H1 (cell line): ENCODE measurements at regions not wholly inside any gene's neighbourhood (a gene's known extent, or its start where the extent isn't known, plus 50 kb on each side); places are given as distances from the start of the nearest gene placed in this dataset.
A peak's percentile ranks its signal among the peaks of the same experiment; 100 is the strongest.

Experiments
- CTCF ChIA-PET: fragments of 300-600 bp; sonication (Branson Sonifier 250); formaldehyde crosslinking; loops from one replicate; lab custom pipeline; 2021; ENCODE audit not compliant: partially characterized antibody; lab: Charles Lee
- POLR2A ChIA-PET: fragments of 300-600 bp; sonication (Branson Sonifier 250); formaldehyde crosslinking; loops from one replicate; lab custom pipeline; 2021; ENCODE audit warnings: inconsistent platforms; ENCODE audit not compliant: partially characterized antibody; lab: Charles Lee
- DNase-seq, 2 experiments: peaks; one replicate each; pipeline versions ENCODE4 v3.0.0 to v3.0.0-alpha.2; 2010 to 2022; ENCODE audit warnings: low spot score in 2 of 2, low read depth in 1 of 2, mixed read lengths in 1 of 2
- FAIRE-seq: peaks from 2 replicates; lab custom pipeline; 2011; peaks lifted over from hg19 to GRCh38; lab: Jason Lieb, UNC
- H2AFZ ChIP-seq: 2 replicates; pipeline ENCODE4 v1.8.1; 2012; ENCODE audit warnings: low read length, inconsistent platforms
- H2AK5ac ChIP-seq: 2 replicates; pipeline ENCODE4 v1.6.1; 2013; ENCODE audit warnings: low read depth, low read length
- H2BK120ac ChIP-seq: replicated peaks from 2 replicates; pipeline ENCODE3; 2013; ENCODE audit warnings: low read depth, low read length, inconsistent platforms
- H2BK12ac ChIP-seq: 2 replicates; pipeline ENCODE4 v1.6.1; 2013; ENCODE audit warnings: low read depth, low read length
- H2BK15ac ChIP-seq: 2 replicates; pipeline ENCODE4 v1.6.1; 2013; ENCODE audit warnings: low read length
- H2BK20ac ChIP-seq: 2 replicates; pipeline ENCODE4 v1.6.1; 2013; ENCODE audit warnings: low read length
- H2BK5ac ChIP-seq: 2 replicates; pipeline ENCODE4 v1.6.1; 2013; ENCODE audit warnings: low read depth, low read length
- H3K14ac ChIP-seq: 2 replicates; pipeline ENCODE4 v1.6.1; 2013; ENCODE audit warnings: inconsistent platforms; ENCODE audit not compliant: insufficient read length
- H3K18ac ChIP-seq: 2 replicates; pipeline ENCODE4 v1.6.1; 2013; ENCODE audit warnings: low read length; ENCODE audit errors: extremely low read depth
- H3K23ac ChIP-seq: 2 replicates; pipeline ENCODE4 v1.6.1; 2013; ENCODE audit warnings: inconsistent platforms; ENCODE audit not compliant: insufficient read length
- H3K23me2 ChIP-seq: 2 replicates; pipeline ENCODE4 v1.6.1; 2013; ENCODE audit warnings: low read depth, low read length
- H3K27ac ChIP-seq: 2 replicates; pipeline ENCODE4 v1.6.1; 2011; ENCODE audit warnings: low read depth, low read length, inconsistent platforms
- H3K27me3 ChIP-seq, 4 experiments: replicated peaks in 1 of 4; 1 replicate in 1 of 4; 2 replicates in 3 of 4; pipeline versions ENCODE4 v1.6.1 to v1.8.1; 2011 to 2013; ENCODE audit warnings: low read length in 3 of 4, mild to moderate bottlenecking in 3 of 4, inconsistent platforms in 2 of 4, mixed read lengths in 2 of 4, moderate library complexity in 1 of 4; ENCODE audit not compliant: control insufficient read depth in 3 of 4, insufficient read depth in 3 of 4; ENCODE audit errors: extremely low read depth in 1 of 4
- H3K36me3 ChIP-seq, 4 experiments: 2 replicates each; pipeline versions ENCODE4 v1.6.1 to v1.8.1; 2011 to 2013; ENCODE audit warnings: mild to moderate bottlenecking in 4 of 4, low read length in 3 of 4, moderate library complexity in 2 of 4, control low read depth in 1 of 4, inconsistent platforms in 1 of 4; ENCODE audit not compliant: insufficient read depth in 4 of 4, control insufficient read depth in 2 of 4
- H3K4ac ChIP-seq: replicated peaks from 2 replicates; pipeline ENCODE3; 2013; ENCODE audit warnings: low read length, low read depth, mixed read lengths, inconsistent platforms; ENCODE audit not compliant: insufficient read length
- H3K4me1 ChIP-seq, 4 experiments: replicated peaks in 1 of 4; 1 replicate in 1 of 4; 2 replicates in 3 of 4; pipeline versions ENCODE4 v1.6.1 to v1.8.1; 2011 to 2013; ENCODE audit warnings: low read length in 3 of 4, inconsistent platforms in 2 of 4, mixed read lengths in 1 of 4; ENCODE audit not compliant: insufficient read depth in 4 of 4, control insufficient read depth in 3 of 4
- H3K4me2 ChIP-seq, 2 experiments: 2 replicates each; pipeline versions ENCODE4 v1.6.1 to v1.8.1; 2011 to 2013; ENCODE audit warnings: low read depth in 2 of 2, low read length in 2 of 2, control low read depth in 1 of 2, inconsistent platforms in 1 of 2, mild to moderate bottlenecking in 1 of 2; ENCODE audit not compliant: insufficient read depth in 1 of 2
- H3K4me3 ChIP-seq, 4 experiments: fragments of 200-600, 300-600 bp in 1 of 4; sonication (generic), shearing (Covaris generic), sonication (Bioruptor Twin) in 1 of 4; 2 replicates each; pipeline versions ENCODE4 v1.5.1 to v1.8.1; 2011 to 2016; ENCODE audit warnings: low read length in 4 of 4, low read depth in 3 of 4, control low read depth in 2 of 4, inconsistent platforms in 2 of 4, mild to moderate bottlenecking in 2 of 4, mixed read lengths in 1 of 4, moderate library complexity in 1 of 4; ENCODE audit not compliant: insufficient read depth in 2 of 4; ENCODE audit errors: extremely low read depth in 1 of 4
- H3K56ac ChIP-seq: replicated peaks from 2 replicates; pipeline ENCODE3; 2013; ENCODE audit warnings: low read depth, mild to moderate bottlenecking, mixed read lengths, low read length, inconsistent platforms; ENCODE audit not compliant: insufficient read length
- H3K79me1 ChIP-seq: 2 replicates; pipeline ENCODE4 v1.6.1; 2013; ENCODE audit warnings: low read depth, low read length, control low read depth
- H3K79me2 ChIP-seq, 2 experiments: 2 replicates each; pipeline versions ENCODE4 v1.6.1 to v1.8.1; 2012 to 2013; ENCODE audit warnings: low read length in 2 of 2, mild to moderate bottlenecking in 2 of 2, inconsistent platforms in 1 of 2; ENCODE audit not compliant: insufficient read depth in 2 of 2, control insufficient read depth in 1 of 2
- H3K9ac ChIP-seq, 4 experiments: replicated peaks in 1 of 4; 1 replicate in 1 of 4; 2 replicates in 3 of 4; pipeline versions ENCODE4 v1.6.1 to v1.8.1; 2011 to 2013; ENCODE audit warnings: low read depth in 3 of 4, low read length in 3 of 4, control low read depth in 2 of 4, mild to moderate bottlenecking in 2 of 4, moderate library complexity in 2 of 4, inconsistent platforms in 1 of 4; ENCODE audit errors: extremely low read depth in 1 of 4
- H3K9me3 ChIP-seq, 2 experiments: 2 replicates each; pipeline versions ENCODE4 v1.6.1 to v1.8.1; 2012 to 2013; ENCODE audit warnings: mild to moderate bottlenecking in 2 of 2, moderate library complexity in 2 of 2, control low read depth in 1 of 2, inconsistent platforms in 1 of 2, low read depth in 1 of 2, low read length in 1 of 2, mixed read lengths in 1 of 2; ENCODE audit not compliant: insufficient read depth in 2 of 2
- H4K20me1 ChIP-seq, 2 experiments: replicated peaks in 1 of 2; 2 replicates each; pipeline versions ENCODE3 to v1.8.1; 2011 to 2013; ENCODE audit warnings: inconsistent platforms in 2 of 2, low read length in 2 of 2, mild to moderate bottlenecking in 1 of 2; ENCODE audit not compliant: insufficient read depth in 2 of 2, control insufficient read depth in 1 of 2
- H4K5ac ChIP-seq: 2 replicates; pipeline ENCODE4 v1.6.1; 2013; ENCODE audit warnings: low read length, low read depth, mixed read lengths, inconsistent platforms; ENCODE audit not compliant: insufficient read length
- H4K8ac ChIP-seq: 2 replicates; pipeline ENCODE4 v1.8.0; 2013; ENCODE audit warnings: mild to moderate bottlenecking, moderate library complexity, low read length, inconsistent platforms; ENCODE audit not compliant: insufficient read depth; ENCODE audit errors: extremely low read depth
- H4K91ac ChIP-seq: replicated peaks from 2 replicates; pipeline ENCODE3; 2013; ENCODE audit warnings: low read length, mixed read lengths, inconsistent platforms; ENCODE audit not compliant: insufficient read length
- BACH1 ChIP-seq: IDR thresholded peaks from 2 replicates; pipeline ENCODE4 v1.6.1; 2012; ENCODE audit warnings: low read length, improper control_type of control experiment
- E2F6 ChIP-seq: IDR thresholded peaks from 2 replicates; pipeline ENCODE4 v1.6.1; 2012; ENCODE audit warnings: inconsistent platforms
- EGR1 ChIP-seq: IDR thresholded peaks from 2 replicates; pipeline ENCODE4 v1.6.1; 2011; ENCODE audit warnings: low read depth, low read length, borderline replicate concordance
- EZH2 ChIP-seq: fragments of 200-600 bp; sonication (generic); IDR thresholded peaks from 2 replicates; pipeline ENCODE4 v1.7.1; 2012; ENCODE audit warnings: low read depth, mild to moderate bottlenecking, moderate library complexity, low read length, inconsistent platforms; ENCODE audit not compliant: severe bottlenecking
- HDAC2 ChIP-seq, 2 experiments: fragments of 300-600 bp in 1 of 2; sonication (generic) in 1 of 2; IDR thresholded peaks; 2 replicates each; pipeline ENCODE4 v1.6.1; 2011 to 2012; ENCODE audit warnings: low read depth in 2 of 2, low read length in 2 of 2, mild to moderate bottlenecking in 2 of 2, moderate library complexity in 2 of 2, borderline replicate concordance in 1 of 2, inconsistent platforms in 1 of 2
- JUN ChIP-seq: IDR thresholded peaks from 2 replicates; pipeline ENCODE4 v1.6.1; 2011; ENCODE audit warnings: low read depth, mild to moderate bottlenecking, improper control_type of control experiment, low read length
- RXRA ChIP-seq: IDR thresholded peaks from 2 replicates; pipeline ENCODE4 v1.6.1; 2011; ENCODE audit warnings: low read depth, mild to moderate bottlenecking, low read length, moderate library complexity; ENCODE audit not compliant: insufficient read depth
- SAP30 ChIP-seq: fragments of 300-600 bp; sonication (generic); IDR thresholded peaks from 2 replicates; pipeline ENCODE4 v1.7.1; 2012; ENCODE audit warnings: low read length, moderate library complexity, mild to moderate bottlenecking, inconsistent platforms; ENCODE audit not compliant: insufficient read depth, insufficient replicate concordance
- TCF12 ChIP-seq: IDR thresholded peaks from 2 replicates; pipeline ENCODE4 v1.6.1; 2011; ENCODE audit warnings: low read depth, mild to moderate bottlenecking, low read length
- TEAD4 ChIP-seq: IDR thresholded peaks from 2 replicates; pipeline ENCODE4 v1.6.1; 2012; ENCODE audit warnings: low read depth, low read length, inconsistent platforms, mixed read lengths
- WGBS, 2 experiments: shearing (Covaris generic) in 1 of 2; methylation state at CpG; one replicate each; pipeline versions ENCODE4 v1.1.6 to v1.1.7; 2013 to 2015; ENCODE audit warnings: low lambda C conversion rate in 2 of 2, mixed read lengths in 2 of 2, inconsistent platforms in 1 of 2, low coverage in 1 of 2, missing lambda C conversion rate in 1 of 2; ENCODE audit not compliant: insufficient replicate concordance in 2 of 2, insufficient coverage in 1 of 2, insufficient read length in 1 of 2; ENCODE audit errors: extremely low coverage in 1 of 2, missing lambda C conversion rate in 1 of 2; 5-methylcytosine and 5-hydroxymethylcytosine counted together

DNA sequence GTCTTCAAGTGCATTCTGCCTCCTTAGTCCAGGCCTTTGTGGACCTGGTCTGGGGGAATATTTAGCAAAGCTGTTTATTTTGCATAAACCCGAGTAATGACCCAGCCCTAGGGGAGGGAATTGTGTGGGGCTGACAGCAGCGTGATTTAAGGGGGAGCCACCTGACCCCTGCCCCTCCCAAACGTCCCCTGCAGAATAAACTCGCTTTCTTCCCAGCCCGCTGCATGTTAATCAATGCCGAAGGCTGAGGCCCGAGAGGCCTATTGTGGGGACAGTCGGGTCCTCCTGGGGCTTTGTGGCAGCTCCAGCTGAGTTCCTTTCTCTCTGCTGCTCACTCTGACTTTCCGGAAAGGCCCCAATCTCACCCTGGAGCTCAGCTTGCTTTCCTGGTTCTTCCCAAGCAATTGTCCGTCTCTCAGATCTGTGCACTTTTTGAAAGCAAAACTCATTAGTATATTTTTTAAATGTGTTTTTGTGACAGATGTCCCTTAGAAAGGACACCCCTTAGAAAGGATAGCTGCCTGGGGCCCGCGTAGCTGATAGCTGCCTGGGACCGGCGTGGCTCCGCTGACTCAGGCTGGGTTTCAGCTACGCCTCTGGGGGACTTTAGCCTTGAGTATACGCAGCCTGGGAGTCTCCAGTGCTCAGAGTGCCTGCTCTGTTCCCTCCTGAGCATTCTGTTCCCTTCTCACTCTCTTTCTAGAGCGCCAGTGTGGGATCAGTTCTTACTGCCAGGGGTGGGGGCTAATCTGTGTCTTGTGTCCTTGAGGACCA is 158.3 kb downstream of the GLI2 start:
- Histone ChIP-seq H3K36me3 (no peaks in the 10 kb centered on the region), H3K9ac (peak overlapping the region in 1 of 4 experiments; percentile 14; a peak in 1 of 7 replicates), H3K27ac (no peak overlapping the region; the same call in 1 of the 2 replicates), H3K9me3 (no peaks in the 10 kb centered on the region), H3K79me1 (peaks cover 12% of the 10 kb centered on the region), H2AFZ (no peak overlapping the region), H3K4me2 (peak overlapping the region; percentile 55 to 68), H3K4me1 (peaks cover 15 to 31% (median 22%) of the 10 kb centered on the region in 4 experiments), H3K23ac (no peak overlapping the region), H3K27me3 (no peaks in the 10 kb centered on the region; a peak in 1 of 7 replicates), H3K14ac (no peak overlapping the region), H3K4me3 (peak overlapping the region in 3 of 4 experiments; percentile 23 to 44 (median 27); a peak in 5 of 8 replicates), H4K91ac (peak overlapping the region; percentile 44), H3K79me2 (peaks cover 0 to 31% of the 10 kb centered on the region in 2 experiments; a peak in 2 of 4 replicates), H4K5ac (peak overlapping the region; percentile 20), H3K18ac (peak overlapping the region; percentile 87), H4K20me1 (peaks cover 2 to 7% of the 10 kb centered on the region in 2 experiments), H3K56ac (no peak overlapping the region), H4K8ac (0 out of 2 replicates have a peak overlapping the region, but pooled peaks have one; percentile 51), H3K23me2 (no peaks in the 10 kb centered on the region; the same call in 1 of the 2 replicates), H2BK120ac (no peak overlapping the region), H2BK5ac (peak overlapping the region; percentile 66; the same call in 1 of the 2 replicates), H2BK15ac (no peak overlapping the region), H2AK5ac (no peak overlapping the region), H3K4ac (peak overlapping the region; percentile 12), H2BK12ac (peak overlapping the region; percentile 50; the same call in 1 of the 2 replicates), H2BK20ac (0 out of 2 replicates have a peak overlapping the region, but pooled peaks have one; percentile 86)
- DNase-seq (no peak), FAIRE-seq (no peak)
- POLR2A ChIA-PET, result interaction anchor here (1.5 kb wide), 1 partner anchor 9 kb away, joined by 4 read pairs; no protein-coding TSS in a partner anchor
- CTCF ChIA-PET, result interaction anchor here (1.2 to 4.3 kb wide), 8 partner anchors 9 to 198 kb away, joined by 3 to 22 read pairs (median 4); no protein-coding TSS in a partner anchor
- 21% methylated on average over 18 of the region's 18 CpGs; no CpG with 5 or more reads in 1 of the 2 experiments for WGBS, 2 experiments
- TF ChIP-seq SAP30 (no peak), JUN (no peak), EZH2 (no peak), HDAC2 (IDR thresholded peaks at IDR 0.05; ENCODE audit: borderline replicate concordance in 1 of 2, low read depth in 2 of 2, low read length in 2 of 2) (no peak), RXRA (no peak), E2F6 (no peak), EGR1 (no peak), TCF12 (no peak), BACH1 (no peak), TEAD4 (no peak)
